C4-2B (cell line): ENCODE measurements at regions not wholly inside any gene's neighbourhood (a gene's known extent, or its start where the extent isn't known, plus 50 kb on each side); places are given as distances from the start of the nearest gene placed in this dataset.

Source experiments
- CTCF ChIP-seq: fragments of 450-650 bp; conservative IDR thresholded peaks from 2 replicates; pipeline ENCODE4 v1.5.1; 2017; ENCODE audit warnings: mild to moderate bottlenecking
- ZFX ChIP-seq: fragments of 450-650 bp; IDR thresholded peaks from 2 replicates; pipeline ENCODE4 v1.6.1; 2017

- no peak for TF ChIP-seq CTCF
- TF ChIP-seq ZFX, result no peak
These were observed 552.9 kb downstream of the ARL4A start for GRCh38 chr7:13240349-13240748.
